ENCODE measurements at regions not wholly inside any gene's neighbourhood (a gene's known extent, or its start where the extent isn't known, plus 50 kb on each side); places are given as distances from the start of the nearest gene placed in this dataset.
"Not testable (repeated sequence)": the region's sequence is repeated elsewhere in the genome, so short reads cannot be mapped to it uniquely, and the experiment has no call there.

DNA sequence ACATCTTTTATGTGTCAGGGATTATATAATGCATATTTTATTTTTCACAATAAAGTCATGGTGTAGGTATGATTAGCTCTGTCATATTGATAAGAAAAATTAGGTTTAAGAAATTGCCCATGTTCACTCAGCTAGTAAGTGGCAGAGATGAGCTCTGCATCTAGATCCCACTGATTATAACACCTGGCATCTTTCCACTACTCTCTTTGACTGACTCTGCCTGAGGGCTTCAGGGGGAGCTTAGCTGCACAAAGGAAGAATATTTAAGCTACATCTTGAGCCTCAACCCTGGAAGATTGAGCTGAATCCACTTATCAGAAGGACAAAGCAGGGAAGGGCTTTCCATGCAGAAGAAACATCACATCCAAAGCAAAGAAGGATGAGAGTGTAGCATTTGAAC lies 190.4 kb downstream of the MIS18A start:
- DNase-seq: peak; percentile 36

DNA sequence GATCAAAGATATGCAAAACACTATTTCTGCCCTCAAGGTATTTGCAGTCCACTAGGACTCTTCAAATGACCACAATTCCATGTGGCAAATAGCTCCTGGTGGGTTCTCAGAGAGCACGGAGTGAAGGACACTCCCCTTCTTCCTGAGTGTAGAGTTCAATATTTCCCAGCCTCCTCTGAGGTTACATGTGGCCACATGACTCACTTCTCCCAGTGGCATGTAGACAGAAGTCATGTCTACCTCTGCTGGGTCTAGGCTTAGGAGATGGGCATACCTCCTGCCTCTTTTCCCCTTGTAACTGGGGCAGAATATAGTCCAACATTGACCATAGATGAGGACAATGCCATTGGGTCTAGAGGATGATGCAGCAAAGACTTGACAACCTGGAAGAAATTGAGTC lies 191.4 kb downstream of the MIS18A start:
- no peak for DNase-seq

DNA sequence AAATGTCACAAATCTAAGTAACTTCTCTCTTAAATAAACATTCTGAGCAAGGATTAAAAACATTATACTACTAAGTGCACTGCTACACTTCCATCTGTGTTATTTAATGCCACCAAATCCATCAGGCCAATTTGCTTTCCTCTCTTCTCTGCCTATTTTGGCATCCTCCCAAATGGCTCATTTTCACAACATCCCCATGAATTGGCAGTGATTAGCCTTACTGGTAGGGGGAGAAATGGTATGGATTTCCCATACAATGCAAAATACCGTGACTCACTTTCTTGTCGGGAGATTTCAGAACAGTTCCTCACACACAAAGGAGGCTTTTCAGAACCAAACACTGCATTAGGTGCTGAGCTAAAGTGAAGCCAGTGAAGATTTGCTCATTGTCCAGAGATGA lies 195.7 kb downstream of the MIS18A start:
- DNase-seq: peak; percentile 85

DNA sequence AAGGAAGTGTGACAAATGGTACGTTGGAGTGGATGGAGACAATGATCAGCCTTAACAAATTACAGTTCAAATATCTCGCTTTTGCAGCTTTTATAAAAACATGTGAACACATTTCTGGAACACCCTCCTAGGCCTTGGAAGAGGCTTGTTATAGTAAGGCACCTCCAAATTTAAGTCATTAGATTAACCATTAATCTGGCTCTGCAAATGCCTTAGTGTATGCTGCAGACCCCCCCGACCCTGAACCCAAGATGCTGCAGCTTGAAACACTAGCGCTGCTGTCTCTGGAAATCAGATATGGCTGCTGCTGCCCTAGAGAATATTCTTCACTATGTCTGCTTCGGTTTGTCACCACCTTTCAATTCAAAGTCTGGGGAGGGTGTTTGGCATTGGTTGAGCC lies 196.4 kb downstream of the MIS18A start:
- no peak for DNase-seq

DNA sequence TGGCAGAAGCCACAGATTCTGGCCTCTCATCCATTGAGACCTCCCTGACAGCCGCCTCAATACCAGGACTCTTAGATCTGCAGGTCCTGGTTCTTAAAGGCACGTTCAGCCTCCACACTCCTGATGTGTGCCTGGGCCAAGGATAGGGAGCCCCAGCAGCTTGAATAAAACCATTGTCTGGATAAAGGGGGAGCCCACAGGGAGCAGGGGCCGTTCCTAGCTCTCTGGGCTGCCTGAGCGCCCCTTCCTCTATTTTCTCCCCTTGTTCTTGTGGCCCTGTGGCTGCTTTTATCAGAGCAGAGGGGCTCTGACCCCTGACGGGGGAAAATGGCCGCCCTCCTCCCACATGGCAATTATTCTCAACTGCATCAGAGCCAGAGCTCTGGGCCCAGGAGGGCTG lies 200.8 kb downstream of the HUNK start:
- DNase-seq: no peak

DNA sequence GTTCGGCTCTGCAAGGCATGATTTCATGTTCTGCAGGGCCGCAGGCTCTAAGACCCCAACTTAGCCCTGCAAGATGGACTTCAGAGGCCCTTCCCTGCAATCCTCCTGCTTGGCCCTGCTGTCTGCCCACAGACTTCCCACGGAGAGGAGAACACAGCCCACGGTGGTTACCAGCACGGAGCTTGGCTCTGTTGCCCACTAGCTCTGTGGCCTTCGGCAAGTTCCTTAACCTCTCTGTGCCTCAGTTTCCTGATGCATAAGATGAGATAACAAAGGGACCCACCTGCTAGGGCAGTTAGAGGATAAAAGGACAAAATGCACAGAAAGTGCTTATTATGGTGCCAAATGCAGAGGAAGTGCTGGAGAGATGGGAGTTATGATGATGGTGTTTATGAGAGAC lies 200.4 kb downstream of the HUNK start:
- DNase-seq: no peak

DNA sequence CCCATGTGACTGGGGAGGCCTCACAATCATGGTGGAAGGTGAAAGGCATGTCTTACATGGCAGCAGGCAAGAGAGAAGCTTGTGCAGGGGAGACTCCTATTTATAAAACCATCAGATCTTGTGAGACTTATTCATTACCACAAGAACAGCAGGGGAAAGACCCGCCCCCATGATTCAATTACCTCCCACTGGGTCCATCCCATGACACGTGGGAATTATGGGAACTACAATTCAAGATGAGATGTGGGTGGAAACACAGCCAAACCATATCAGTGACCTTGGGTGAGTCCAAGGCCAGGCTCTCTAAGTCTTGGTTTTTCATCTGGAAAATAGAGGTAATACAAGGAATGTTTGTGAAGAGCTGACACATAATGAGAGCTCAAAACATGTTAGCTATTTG lies 198.8 kb downstream of the HUNK start:
- DNase-seq: not testable (repeated sequence)

DNA sequence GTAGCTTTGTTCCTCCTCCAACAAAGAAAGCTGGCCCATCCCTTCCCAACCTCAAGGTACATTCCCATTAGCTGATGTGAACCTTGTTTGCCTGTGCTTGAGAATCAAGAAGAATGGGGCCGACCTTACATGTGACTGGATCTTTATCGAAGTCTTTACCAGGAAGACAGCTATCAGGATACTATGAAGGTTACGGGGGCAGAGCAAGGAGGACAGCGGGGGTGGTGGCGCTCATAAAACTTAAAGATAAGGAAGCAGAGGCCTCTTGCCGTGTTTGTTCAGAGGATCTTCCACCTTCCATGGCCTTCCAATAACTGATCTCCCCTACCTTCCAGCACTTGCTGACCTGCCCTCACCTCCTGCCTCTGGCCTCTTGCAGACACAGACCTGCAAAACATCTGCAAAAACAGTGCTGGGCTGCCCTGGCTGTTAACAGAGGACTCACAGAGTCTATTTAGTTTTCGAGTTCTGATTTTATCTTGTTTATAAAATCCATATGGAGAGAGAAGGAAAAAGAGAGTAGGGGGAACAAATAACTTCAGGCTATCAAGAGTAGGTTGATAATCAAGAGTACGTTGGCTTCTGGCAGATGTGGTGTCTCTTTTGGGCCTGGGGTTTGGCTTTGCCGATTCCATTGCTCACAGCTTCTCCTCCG lies 198.0 kb downstream of the HUNK start:
- DNase-seq: no peak

DNA sequence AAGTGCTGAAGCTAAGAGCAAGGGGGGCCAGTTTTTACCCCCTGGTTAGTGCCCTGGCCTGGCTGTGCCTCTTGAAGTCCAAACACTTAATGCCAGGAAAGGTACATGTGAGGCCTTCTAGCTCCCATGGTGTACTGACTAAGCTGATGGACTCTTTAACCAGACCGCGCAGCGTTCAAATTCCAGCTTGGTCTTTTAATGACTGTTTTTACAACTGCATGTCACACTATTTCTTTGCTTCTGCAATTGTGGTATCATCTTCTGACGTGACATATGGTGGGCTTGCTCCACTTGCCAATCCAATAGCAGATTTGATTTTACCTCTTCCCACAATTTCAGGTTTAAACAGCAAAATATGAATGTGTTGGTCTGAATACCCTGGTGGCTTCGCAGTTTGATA lies 197.3 kb downstream of the HUNK start:
- no peak for DNase-seq

DNA sequence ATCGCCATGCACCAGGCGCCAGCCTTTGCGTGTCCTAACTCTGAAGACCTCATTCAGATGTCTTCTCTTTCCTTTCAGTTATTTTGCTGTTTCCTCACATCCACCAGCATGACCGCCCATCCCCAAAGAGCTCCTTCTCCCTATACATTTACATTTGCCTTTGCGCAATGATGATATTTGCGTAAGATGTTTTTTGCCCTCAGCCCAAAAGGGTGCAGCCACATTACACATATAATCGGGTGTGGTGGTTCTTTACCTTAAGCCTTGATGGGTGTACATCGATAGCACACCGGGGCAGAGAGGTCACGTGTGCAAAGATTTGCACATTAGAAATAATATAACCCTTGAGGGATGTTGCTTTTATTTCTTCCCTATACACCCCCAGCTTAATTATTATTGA lies 192.8 kb downstream of the HUNK start:
- no peak for DNase-seq

DNA sequence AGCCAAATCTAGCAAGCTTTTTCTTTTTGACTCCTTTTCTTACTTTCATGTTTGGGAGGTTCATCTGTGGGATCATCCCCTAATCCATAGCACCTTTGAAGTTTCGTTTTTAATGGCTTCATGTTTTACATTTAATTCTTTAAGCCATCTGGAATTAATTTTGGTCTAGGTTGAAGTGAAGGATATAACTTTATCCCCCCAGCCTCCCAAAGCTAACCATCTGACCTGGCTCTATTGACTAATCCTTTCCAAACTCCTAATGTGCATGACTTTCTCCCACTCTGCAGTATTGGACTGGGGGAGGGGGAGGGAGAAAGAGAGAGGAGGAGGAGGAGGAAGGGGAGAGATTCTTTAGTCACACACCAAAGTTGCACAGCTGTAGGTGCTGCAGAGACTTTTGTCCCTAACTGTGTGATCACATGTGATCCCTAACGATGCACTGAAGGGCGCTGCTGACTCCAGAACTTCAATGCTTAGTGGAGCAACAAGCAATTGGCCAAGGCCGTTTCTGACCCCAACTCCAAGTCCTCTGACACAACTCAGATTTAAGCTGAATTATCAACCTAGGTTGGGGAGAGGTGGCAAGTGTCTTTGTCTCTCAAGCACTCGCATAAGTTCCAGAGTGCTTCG lies 191.6 kb downstream of the HUNK start:
- no peak for DNase-seq

DNA sequence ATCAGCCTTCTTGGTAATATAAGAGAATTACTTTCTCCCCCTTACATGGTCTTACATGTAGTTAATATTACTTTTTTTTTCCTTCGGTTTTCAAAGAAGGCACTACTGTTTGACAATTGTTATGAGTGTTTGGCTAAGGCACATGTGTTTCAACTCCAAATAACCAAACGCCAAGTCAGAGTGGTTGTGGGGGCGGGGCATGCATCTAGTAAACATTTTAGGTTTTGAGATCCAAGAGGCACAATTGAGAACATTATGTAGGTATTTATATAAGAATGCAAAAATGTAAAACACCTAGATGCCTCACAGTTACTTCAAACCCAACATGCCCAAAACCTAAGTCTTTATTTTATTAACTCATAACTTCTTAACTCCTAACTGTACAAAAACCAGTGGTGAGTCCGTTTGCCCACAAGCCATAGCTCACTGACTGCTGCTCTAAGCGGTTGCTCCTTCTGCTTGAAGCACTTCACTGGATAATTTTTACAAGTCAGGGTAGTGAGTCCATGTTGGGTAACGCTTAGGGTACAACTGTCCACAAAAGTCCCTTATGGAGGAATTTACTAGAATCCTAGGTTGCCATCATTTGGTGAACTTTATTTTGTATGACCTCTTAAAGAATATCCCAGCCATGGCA lies 189.9 kb downstream of the HUNK start:
- no peak for DNase-seq

DNA sequence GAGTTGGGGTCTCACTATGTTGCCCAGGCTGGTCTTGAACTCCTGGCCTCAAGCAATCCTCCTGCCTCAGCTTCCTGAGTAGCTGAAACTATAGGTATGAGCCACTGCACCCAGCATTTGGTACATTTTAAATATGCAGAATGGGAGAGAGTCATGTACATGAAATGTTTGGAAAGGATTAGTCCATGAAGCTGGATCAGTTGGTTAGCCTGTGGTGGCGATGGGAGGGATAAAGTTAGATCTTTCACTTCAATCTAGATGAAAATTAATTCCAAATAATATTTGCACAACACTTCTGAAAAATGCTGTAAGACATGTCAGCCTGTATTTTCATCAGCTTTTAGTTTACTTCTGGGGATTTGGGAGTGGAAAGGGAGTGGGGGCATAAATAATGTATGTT lies 188.9 kb downstream of the HUNK start:
- no peak for DNase-seq

DNA sequence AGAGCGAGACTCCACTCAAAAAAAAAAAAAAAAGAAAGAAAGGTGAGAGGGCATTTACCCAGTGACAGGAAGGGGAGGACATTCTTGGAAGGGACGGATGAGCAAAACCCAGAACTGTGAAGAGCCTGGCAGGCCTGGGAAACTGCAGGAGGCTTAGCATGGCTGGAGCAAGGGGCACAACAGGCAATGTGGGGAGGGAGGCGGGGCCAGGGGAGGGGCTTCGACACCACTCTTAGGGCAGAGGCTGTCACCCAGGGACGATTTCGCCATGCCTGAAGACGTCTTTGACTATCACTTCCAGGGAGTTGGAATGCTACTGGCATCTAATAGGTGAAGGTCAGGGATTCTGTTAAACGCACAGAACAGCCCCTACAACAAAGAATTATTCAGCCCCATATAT lies 184.0 kb downstream of the HUNK start:
- no peak for DNase-seq

DNA sequence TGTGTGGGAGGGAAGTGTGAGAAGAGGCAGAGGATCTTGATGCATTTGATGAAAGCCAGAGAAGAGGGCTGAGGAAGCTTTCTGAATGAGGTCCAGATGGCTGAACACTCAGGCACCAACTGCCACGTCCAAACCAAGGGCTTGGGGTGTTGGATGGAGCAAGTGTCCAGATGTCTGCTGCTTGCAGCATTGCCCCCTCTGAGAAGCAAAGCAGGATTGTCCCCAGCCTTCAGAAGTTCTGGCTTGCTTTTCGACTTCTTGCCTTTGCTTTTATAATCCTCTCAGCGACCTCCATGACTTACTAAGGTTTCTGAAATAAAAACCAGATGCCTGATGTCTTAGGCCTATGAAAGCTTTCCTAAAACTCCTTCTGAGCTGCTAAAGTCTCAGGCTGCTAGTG lies 182.5 kb downstream of the HUNK start:
- no peak for DNase-seq

All from NCI-H1436 (cell line).